Epithelial cell of prostate (primary cell): ENCODE measurements at regions not wholly inside any gene's neighbourhood (a gene's known extent, or its start where the extent isn't known, plus 50 kb on each side); places are given as distances from the start of the nearest gene placed in this dataset.

Experiments used
- DNase-seq: peaks from one replicate; pipeline ENCODE4 v3.0.0-alpha.2; 2011; ENCODE audit warnings: low read depth, low spot score
- H3K27ac ChIP-seq: fragments of 450-650 bp; 2 replicates; pipeline ENCODE4 v1.5.1; 2017; ENCODE audit warnings: mild to moderate bottlenecking

- DNase-seq = no peak
- no peak overlapping the region for H3K27ac ChIP-seq
These were observed 282.4 kb upstream of the THSD7B start for GRCh38 chr2:136482966-136483365.

GRCh38 chr2:136482006-136482405 is 283.3 kb upstream of the THSD7B start:
- no peak overlapping the region for H3K27ac ChIP-seq
- DNase-seq = no peak

GRCh38 chr2:136479696-136480095 is 285.6 kb upstream of the THSD7B start:
- no peak overlapping the region for H3K27ac ChIP-seq
- no peak for DNase-seq

- no peak for DNase-seq
- H3K27ac ChIP-seq = no peak overlapping the region
These were observed 296.5 kb upstream of the THSD7B start for GRCh38 chr2:136468799-136469369.

- no peak overlapping the region for H3K27ac ChIP-seq
- no peak for DNase-seq
These were observed 312.8 kb upstream of the THSD7B start for GRCh38 chr2:136452528-136452927.

GRCh38 chr2:136448986-136449780 is 316.2 kb upstream of the THSD7B start:
- no peak overlapping the region for H3K27ac ChIP-seq
- DNase-seq = no peak

GRCh38 chr2:136448432-136448831 is 316.9 kb upstream of the THSD7B start:
- no peak for DNase-seq

GRCh38 chr2:136444323-136444722 is 321.0 kb upstream of the THSD7B start:
- DNase-seq = no peak

More at GRCh38 chr2:136448432-136448831, 316.9 kb upstream of the THSD7B start:
- H3K27ac ChIP-seq = no peak overlapping the region

GRCh38 chr2:136443661-136444060 is 321.7 kb upstream of the THSD7B start:
- DNase-seq = no peak
- H3K27ac ChIP-seq = no peak overlapping the region

More at GRCh38 chr2:136444323-136444722, 321.0 kb upstream of the THSD7B start:
- no peak overlapping the region for H3K27ac ChIP-seq

GRCh38 chr2:136441979-136442714 is 323.2 kb upstream of the THSD7B start:
- H3K27ac ChIP-seq = no peak overlapping the region
- DNase-seq = no peak

- H3K27ac ChIP-seq = no peak overlapping the region
- no peak for DNase-seq
These were observed 321.2 kb upstream of the CXCR4 start for GRCh38 chr2:136439064-136439676.

- no peak for DNase-seq
- H3K27ac ChIP-seq = no peak overlapping the region
These were observed 319.5 kb upstream of the CXCR4 start for GRCh38 chr2:136437461-136437860.

- H3K27ac ChIP-seq = no peak overlapping the region
These were observed 319.0 kb upstream of the CXCR4 start for GRCh38 chr2:136436936-136437335.

GRCh38 chr2:136434251-136434715 is 316.3 kb upstream of the CXCR4 start:
- H3K27ac ChIP-seq = no peak overlapping the region
- DNase-seq = no peak

More at GRCh38 chr2:136436936-136437335, 319.0 kb upstream of the CXCR4 start:
- no peak for DNase-seq

GRCh38 chr2:136433261-136433660 is 315.3 kb upstream of the CXCR4 start:
- DNase-seq = no peak
- H3K27ac ChIP-seq = no peak overlapping the region

GRCh38 chr2:136424112-136424511 is 306.2 kb upstream of the CXCR4 start:
- DNase-seq = no peak
- H3K27ac ChIP-seq = no peak overlapping the region

GRCh38 chr2:136423516-136423996 is 305.6 kb upstream of the CXCR4 start:
- DNase-seq = no peak
- no peak overlapping the region for H3K27ac ChIP-seq

GRCh38 chr2:136422512-136422911 is 304.6 kb upstream of the CXCR4 start:
- DNase-seq = no peak
- H3K27ac ChIP-seq = no peak overlapping the region

GRCh38 chr2:136420346-136420745 is 302.4 kb upstream of the CXCR4 start:
- H3K27ac ChIP-seq = no peak overlapping the region
- no peak for DNase-seq

GRCh38 chr2:136411946-136412345 is 294.0 kb upstream of the CXCR4 start:
- H3K27ac ChIP-seq = no peak overlapping the region
- no peak for DNase-seq
